NCI-H1417 (cell line): ENCODE measurements at regions not wholly inside any gene's neighbourhood (a gene's known extent, or its start where the extent isn't known, plus 50 kb on each side); places are given as distances from the start of the nearest gene placed in this dataset.
A peak's percentile ranks its signal among the peaks of the same experiment; 100 is the strongest.

Experiments used
- DNase-seq, 3 experiments: peaks; one replicate each; lab custom pipeline; 2025; lab: John Stamatoyannopoulos, UW

DNA sequence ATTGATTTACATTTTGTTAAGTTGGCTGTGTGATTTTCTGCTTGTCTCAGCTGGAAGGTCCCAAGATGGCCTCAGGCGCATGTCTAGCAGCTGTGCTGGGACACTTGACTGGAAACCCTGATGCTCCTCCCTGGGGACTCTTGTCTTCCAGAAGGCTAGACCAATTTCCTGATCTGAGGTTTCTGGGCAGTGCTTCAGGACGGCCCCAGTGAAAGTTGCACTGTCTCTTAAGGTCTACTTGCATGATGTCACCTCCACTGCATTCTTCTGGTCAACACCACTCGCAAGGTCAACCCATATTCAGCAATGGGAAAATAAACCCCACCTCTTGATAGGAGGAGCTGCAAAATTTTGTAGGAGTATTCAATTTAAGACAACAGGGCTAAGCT, 116.0 kb downstream of the SALL1 start:
- peak in 1 of 3 experiments; percentile 20 for DNase-seq

DNA sequence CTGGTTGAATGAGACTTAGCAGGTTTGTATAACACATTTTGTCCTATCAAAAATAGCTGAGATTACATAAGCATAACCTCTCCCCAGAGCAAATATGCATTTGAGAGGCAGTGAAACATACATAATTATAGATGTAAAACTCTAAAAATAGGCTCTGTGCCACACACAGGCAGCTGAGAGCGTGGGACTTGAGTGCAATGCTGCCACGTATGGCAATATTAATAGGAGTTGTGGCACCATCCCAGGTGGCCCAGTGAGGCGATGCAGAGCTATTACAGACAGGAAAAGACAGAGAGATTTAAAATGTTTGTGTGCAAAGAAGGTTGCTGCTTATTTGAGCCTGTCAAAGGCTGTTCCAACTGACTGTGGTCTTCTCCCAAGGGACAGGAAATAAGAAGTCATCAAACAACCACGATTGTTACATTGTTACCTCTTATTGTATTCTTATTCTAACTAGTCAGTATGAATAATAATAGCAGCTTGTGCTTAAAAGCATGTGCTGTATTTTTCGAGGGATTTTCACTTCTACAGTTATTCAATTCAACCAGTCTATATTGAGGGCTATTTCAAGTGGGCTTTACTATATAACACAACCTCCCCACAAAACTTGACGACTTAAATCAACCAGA, 116.5 kb downstream of the SALL1 start:
- DNase-seq: peak in 1 of 3 experiments; percentile 60

- no peak for DNase-seq
Observed at GRCh38 chr16:51031598-51031997, 119.5 kb downstream of the SALL1 start.

DNA sequence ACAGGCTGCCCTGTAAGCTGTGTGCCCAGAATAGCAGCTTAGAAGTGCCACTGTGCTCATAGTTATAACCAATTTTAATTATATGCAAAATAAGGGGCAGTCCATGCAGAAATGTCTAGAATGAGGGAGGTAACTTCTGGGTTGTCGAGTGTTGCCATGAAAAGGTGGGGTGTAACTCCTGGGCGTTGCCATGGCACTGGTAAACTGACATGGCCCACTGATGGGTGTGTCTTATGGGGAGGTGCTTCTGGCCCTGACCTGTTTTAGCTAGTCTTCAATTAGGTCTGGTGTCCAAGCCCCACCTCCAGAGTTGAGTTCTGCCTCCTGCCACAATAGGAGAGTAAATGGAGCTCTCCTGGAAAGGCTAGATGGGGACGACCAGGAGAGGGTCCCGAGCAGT, 120.6 kb downstream of the SALL1 start:
- DNase-seq: no peak

DNA sequence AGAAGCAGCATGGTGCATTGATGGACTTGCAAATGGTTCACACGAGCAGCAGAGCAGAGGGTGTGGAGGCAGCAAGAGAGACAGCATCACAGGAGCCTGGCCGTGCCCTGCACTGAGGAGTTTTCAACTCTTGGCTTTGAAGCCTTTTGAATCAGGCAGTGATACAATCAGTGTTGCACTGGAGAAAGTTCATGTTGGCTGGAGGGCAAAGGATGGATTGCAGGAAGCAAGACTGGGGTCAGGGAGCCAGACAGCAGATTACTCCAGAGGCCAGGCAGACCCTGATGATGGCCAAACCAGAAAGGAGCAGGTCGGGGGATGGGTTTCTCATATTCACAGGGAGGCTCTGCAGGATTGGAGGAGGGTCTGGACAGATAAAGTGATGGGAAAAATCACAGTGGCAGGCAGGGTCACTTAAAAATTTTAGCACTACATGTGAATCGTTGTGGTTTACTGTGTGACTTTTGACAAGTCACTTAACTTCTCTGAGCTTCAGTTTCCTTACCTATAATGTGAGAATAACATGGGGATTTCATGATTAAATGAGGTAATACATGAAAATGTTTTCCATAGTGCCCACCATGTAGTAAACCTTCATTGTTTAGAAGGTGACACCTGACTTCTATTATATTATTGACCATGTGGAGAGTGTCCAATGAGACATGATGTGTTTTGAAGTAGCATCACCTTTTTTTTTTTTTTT, 125.3 kb downstream of the SALL1 start:
- DNase-seq: no peak

GRCh38 chr16:51024703-51025102, 126.4 kb downstream of the SALL1 start:
- no peak for DNase-seq

- DNase-seq: no peak
Observed at GRCh38 chr16:51022955-51023354, 128.1 kb downstream of the SALL1 start.

- DNase-seq: no peak
Observed at GRCh38 chr16:51019617-51020016, 131.5 kb downstream of the SALL1 start.

DNA sequence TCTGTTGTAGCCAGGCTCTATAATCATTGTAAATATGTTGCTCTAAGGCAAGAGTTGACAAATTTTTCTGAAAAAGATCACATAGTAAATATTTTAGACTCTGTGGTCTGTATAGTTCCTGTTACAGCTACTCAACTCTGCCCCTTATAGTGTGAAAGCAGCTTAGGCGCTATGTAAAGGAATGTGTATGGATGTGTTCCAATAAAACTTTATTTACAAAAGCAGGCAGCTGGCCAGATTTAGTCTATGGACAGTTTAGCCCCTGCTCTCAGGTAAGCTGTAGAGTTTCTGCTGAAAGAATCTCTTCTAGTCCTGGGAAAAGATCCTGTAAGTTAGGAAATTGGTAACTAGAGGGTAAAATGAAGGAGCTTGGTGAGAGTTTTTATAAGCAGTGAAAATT, 133.1 kb downstream of the SALL1 start:
- no peak for DNase-seq

- DNase-seq: no peak
Observed at GRCh38 chr16:51012396-51012795, 138.7 kb downstream of the SALL1 start.

DNA sequence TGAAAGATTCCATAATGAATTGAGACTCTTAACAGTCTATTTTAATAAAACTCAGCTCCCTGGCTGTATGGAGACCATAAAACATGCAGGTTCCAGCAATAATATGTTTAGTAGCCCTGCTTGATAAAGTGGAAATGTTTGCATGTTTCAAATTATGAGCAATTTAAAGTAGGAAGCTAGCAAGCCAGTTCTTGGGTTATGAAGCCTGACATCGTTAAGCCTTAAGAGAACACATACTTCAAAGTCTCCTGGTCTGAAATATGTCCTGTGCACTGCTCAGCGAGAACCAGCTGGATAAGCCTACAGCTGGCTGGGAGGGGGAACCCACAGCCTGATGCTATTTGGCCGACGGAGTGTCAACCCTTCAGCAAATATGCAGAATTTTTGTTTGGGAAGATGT, 140.3 kb downstream of the SALL1 start:
- no peak for DNase-seq

DNA sequence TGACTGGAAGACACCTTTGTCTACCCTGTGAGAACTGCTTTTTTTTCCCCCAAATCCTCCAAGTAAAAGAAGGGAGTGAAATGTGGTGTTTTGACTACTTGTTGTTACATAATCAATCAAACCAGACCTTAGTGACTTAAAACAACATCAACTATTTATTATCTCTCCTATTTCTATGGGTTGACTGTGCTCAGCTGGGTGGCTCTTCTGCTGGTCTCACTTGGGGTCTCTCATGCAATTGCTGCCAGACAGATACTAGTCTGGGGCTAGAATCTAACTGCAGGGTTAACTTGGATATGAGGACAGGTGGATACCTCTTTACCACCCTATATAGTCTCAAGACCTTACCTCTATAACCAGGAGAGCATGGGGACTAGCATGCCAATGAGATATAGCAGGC, 141.3 kb downstream of the SALL1 start:
- DNase-seq: no peak

GRCh38 chr16:51009359-51009758, 141.7 kb downstream of the SALL1 start:
- DNase-seq: no peak

- no peak for DNase-seq
Observed at GRCh38 chr16:51008607-51009006, 142.5 kb downstream of the SALL1 start.

DNA sequence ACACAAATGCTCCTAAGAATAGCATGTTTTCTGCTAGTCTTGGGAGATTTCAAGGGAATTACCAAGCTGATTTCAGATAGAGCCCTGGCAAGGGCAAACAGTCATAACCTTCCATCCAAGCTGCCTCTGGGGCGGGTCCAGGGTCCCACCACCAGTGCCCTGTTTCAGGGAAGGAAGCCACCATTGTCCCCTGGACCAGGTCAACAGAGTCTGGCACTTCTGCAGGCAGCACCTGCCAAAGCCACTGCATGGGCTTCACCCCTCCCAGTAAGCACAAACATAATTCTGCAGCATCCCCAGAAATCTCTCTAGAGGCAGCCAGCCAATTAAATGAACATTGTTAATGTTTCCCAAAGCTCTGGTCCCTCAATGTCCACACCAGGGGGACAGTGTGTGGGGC, 143.0 kb downstream of the SALL1 start:
- no peak for DNase-seq

DNA sequence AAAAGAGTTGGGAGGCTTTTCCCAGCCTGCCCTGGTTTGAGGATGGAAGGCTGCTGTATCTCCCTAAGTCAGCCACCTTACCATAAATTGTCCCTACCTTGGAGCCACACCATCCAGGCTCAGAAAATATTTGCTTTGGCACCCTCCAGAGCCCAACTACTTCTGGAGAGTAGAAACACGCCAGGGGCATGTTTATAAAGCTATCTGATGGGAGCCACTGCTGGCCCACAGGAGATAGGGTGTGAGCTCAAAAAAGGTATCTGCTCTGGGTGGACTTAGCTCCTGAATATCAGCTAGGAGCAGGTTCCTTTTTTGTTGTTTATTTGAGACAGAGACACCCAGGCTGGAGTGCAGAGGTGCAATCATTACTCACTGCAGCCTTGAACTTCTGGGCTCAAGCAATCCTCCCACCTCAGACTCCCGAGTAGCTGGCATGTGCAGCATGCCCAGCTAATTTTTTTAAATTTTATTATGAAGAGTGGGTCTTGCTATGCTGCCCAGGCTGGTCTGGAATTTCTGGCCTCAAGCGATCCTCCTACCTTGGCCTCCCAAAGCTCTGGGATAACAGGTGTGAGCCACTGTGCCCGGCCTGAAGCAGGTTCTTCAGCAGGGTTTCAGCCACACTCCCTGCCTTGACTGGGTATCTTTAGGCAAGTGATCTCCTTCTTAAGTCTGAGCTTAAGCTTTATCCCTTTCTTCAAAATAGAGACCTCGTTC, 147.1 kb downstream of the SALL1 start:
- DNase-seq: no peak

- no peak for DNase-seq
Observed at GRCh38 chr16:51002881-51003490, 148.1 kb downstream of the SALL1 start.

DNA sequence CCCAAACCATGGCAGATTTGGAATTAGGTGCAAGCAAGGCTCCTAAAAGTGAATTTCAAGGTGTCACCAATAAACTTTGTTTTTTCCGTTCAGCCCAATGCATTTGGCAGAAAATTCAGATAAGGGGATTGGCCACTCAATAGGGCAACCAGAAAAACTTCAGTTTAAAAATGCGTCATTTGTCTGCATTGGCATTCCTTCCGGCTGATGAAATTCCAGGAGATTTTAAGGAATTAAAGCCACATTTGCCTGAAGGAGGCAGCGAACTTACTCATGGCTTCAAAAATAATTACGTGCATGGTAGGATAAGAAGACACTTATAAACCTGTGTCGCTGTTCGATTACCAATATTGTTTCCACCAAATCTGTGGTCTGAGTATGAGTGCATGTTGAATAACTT, 151.9 kb downstream of the SALL1 start:
- DNase-seq: no peak

DNA sequence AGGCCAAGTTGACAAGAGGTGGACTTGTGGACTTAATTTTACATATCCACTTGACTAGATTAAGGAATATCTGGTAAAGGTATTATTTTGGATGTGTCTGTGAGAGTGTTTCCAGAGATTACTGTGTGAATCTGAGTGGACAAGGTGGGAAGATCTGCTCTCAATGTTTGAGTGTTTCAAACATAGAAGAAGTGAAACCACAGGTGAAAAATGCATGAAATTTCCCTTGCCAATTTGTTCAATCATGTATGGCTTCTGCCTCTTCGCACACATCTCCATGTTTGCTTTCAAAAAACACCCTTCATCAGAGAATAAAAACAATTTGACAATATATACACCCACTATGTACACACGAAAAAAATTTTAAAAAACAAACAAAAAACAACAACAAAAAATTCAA, 152.7 kb downstream of the SALL1 start:
- DNase-seq: no peak

- no peak for DNase-seq
Observed at GRCh38 chr16:50997679-50998078, 153.4 kb downstream of the SALL1 start.

GRCh38 chr16:50996830-50997186, 154.3 kb downstream of the SALL1 start:
- DNase-seq: peak in 2 of 3 experiments; percentile 1 to 6

- no peak for DNase-seq
Observed at GRCh38 chr16:50996166-50996829, 154.8 kb downstream of the SALL1 start.
